ENCODE measurements at regions not wholly inside any gene's neighbourhood (a gene's known extent, or its start where the extent isn't known, plus 50 kb on each side); places are given as distances from the start of the nearest gene placed in this dataset.

GRCh38 chr1:225724251-225724650 is 53.4 kb upstream of the SRP9 start:
- TF ChIP-seq POLR2A (IDR thresholded peaks at IDR 0.05; ENCODE audit: borderline replicate concordance, extremely low read depth, insufficient read depth, insufficient read length) (no peak), CTCF (IDR thresholded peaks at IDR 0.05 in 2 of 3, conservative IDR thresholded peaks at IDR 0.05 in 1 of 3; ENCODE audit: borderline replicate concordance in 1 of 3, insufficient read depth in 1 of 3, low read depth in 2 of 3, low read length in 2 of 3) (no peak), SP1 (IDR thresholded peaks at IDR 0.05; ENCODE audit: low read depth) (no peak), EZH2 (IDR thresholded peaks at IDR 0.05) (no peak)
